HG03139 (cell line): ENCODE measurements at regions not wholly inside any gene's neighbourhood (a gene's known extent, or its start where the extent isn't known, plus 50 kb on each side); places are given as distances from the start of the nearest gene placed in this dataset.

Experiments
- ATAC-seq: cut with Tn5 transposase; IDR thresholded peaks from one replicate; pipeline ENCODE4 v1.9.1; 2021; ENCODE audit not compliant: unreplicated experiment

DNA sequence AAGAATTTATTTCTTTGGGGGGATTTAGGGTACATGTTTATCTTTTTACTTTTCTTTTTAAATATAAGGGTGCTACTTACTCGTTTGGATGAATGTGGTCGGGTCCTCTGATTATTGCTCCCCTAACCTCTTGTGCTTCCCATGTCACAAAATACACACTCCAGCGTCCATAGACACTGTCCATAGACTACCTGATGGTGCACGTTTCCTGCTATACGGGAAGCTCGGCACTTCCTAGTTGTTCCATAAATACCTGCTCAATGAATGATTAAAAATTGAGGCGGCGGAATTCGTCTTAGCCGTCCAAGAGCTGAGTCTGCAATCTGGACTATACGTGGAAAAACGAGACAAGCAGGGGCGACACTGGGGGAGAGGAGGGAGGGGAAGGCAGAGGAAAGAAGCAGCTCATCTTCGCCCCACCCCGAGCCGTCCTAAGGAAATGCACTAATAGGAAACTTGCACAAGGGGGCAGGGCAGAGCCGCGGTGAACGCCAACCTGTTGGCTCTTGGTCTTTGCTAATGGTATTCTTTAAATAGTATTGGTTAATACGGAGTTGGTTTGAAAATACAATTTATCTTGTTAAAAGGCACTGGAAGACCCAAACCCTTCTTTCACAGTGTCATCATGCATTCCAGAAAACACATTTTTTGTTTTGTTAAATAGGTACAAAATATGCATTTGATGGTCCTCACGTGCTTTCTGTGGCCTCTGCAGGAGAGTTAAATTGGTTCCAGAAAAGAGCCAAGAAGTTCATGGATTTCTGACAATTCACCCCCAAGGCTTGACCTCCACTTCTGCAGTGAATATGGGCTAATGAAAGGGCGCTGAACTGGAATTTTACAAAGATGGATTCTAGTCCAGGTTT lies 73.0 kb upstream of the KCTD1 start:
- ATAC-seq, result no peak

DNA sequence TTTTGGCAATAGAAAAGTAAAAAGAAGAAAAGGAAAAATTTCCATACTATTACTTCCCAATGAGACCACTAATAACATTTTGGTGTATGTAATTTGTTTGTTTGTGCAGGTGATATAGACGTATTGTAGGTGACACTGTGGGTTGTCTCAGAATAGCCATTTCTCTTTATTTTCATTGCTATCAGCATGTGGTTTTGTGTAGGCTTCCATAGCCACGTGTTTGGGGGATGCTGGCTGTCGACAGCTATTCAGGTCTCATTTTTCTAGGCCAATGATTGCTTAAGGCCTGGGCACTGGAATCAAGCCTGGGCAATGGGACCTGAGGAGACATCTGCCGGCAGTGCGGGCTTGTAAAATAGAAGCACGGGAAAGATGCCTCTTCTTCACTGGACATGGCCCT lies 71.0 kb upstream of the KCTD1 start:
- no peak for ATAC-seq

DNA sequence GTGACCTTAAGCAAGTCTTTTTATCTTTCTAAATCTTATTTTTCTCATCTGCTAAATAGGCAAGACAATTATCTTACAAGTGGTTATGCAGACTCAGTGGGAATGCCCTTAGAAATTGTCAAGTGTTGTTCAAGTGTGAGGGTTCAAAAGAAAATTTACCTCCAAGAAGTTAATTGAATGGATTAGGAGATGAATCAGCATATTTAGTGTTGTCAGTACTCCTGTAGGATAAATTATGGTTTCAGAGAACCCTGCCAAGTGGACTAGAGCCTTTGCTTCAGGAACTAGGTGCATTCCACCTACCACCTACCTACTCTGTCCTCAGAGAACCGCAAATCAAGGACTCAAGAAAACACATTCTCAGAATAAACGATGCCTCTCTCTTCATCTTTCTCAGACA lies 69.8 kb upstream of the KCTD1 start:
- ATAC-seq, result no peak

DNA sequence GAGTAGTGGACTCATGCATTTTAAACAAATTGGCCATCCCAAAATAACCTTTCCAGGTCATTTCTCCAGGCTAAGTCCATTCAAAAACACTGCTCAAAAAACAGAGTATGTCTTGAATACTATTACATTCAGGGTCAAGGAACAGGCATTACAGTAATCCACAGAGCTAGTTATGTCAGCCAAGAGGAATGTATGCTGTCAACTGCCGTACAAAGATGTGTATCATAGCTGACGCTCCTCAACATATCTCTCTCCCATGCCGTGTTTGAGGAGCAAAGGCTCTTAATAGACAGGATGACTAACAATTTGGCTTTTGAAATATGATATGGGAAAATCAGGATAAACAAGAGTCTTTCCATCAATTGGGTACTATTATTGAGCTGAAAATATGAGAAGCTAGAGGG lies 68.8 kb upstream of the KCTD1 start:
- ATAC-seq, result no peak

DNA sequence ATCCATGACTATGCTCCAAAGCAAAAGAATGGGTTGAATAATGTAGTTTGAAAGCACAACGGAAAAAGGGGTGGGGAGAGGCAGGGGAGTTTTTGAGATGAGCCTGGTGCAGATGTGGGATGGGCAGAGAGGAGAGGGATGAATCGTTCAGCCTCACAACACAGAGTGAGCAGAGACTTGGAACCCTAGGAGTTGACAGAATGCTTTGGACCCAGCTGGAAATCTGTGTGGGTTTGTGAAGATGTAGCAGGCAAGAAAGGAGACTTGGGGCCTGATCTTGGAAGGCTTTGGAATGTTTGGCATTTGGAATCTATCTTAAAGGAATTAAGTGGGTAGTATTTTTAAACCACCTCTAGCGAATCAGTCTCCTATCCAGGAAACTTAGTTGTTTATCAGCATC lies 66.0 kb upstream of the KCTD1 start:
- no peak for ATAC-seq
